ENCODE measurements at regions not wholly inside any gene's neighbourhood (a gene's known extent, or its start where the extent isn't known, plus 50 kb on each side); places are given as distances from the start of the nearest gene placed in this dataset.

DNA sequence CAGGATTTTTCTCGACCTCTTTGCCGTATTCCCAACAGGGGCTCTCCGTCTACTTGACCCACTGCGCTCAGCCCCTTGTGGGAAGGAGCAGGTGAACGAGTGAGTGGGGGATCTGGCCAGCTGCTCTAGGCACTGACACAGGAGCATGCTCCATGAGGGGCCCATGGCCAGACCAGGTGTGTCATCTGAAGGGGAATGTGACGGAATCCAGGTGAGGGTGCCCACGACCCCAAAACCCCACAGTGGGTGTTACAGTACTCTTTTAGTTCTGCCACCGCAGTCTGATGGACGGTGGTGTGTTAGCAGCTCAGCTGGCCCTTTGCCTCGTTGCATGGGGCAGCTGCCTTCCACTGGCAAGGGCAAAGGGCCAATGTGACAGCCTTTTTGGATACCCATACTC, 601.4 kb upstream of the NCAM2 start:
- no peaks in the 10 kb centered on the region for H3K36me3 ChIP-seq (ENCODE audit: control insufficient read depth, insufficient read depth, low read length)
- H3K9me3 ChIP-seq (ENCODE audit: control insufficient read depth, low read length) = no peaks in the 10 kb centered on the region
- no peak overlapping the region for H3K27ac ChIP-seq
- no peak overlapping the region for H2AFZ ChIP-seq
- H3K4me1 ChIP-seq = no peaks in the 10 kb centered on the region
- no peak overlapping the region for H3K9ac ChIP-seq
- TF ChIP-seq CTCF (IDR thresholded peaks at IDR 0.05) = no peak
- H3K4me2 ChIP-seq (ENCODE audit: low read length) = no peak overlapping the region
- no peaks in the 10 kb centered on the region for H3K79me2 ChIP-seq
- H3K4me3 ChIP-seq (ENCODE audit: low read depth, low read length) = no peak overlapping the region
- no peaks in the 10 kb centered on the region for H3K27me3 ChIP-seq (ENCODE audit: control insufficient read depth, insufficient read depth, low read length)

DNA sequence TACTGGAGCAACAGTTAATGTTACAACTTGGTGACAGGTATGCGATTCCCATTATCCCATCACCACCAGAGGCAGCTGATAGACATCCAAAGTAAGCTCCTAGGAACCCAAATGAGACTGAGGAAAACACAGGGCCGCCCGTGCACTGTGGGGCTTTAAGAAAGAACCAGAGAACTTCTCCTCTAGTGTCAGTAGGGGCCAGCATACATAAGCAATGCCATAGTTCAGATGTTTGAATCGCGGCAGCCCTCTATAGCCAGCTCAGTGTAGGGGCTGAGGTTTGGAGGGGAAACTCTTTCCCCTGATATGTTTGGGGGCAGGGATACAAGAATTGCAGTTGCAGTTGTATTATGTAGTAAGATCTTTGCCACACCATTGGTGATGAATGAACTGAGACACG, 593.3 kb upstream of the NCAM2 start:
- Histone ChIP-seq H3K27me3 (ENCODE audit: control insufficient read depth, insufficient read depth, low read length) (no peaks in the 10 kb centered on the region), H3K36me3 (ENCODE audit: control insufficient read depth, insufficient read depth, low read length) (no peaks in the 10 kb centered on the region)

GRCh38 chr21:20418353-20418752, 579.9 kb upstream of the NCAM2 start:
- H3K79me2 ChIP-seq = no peaks in the 10 kb centered on the region
- no peak overlapping the region for H2AFZ ChIP-seq
- no peaks in the 10 kb centered on the region for H3K9me3 ChIP-seq (ENCODE audit: control insufficient read depth, low read length)
- no peak overlapping the region for H3K27ac ChIP-seq
- H3K9ac ChIP-seq = no peak overlapping the region
- H3K4me2 ChIP-seq (ENCODE audit: low read length) = no peak overlapping the region
- H3K4me1 ChIP-seq = no peaks in the 10 kb centered on the region
- no peaks in the 10 kb centered on the region for H3K27me3 ChIP-seq (ENCODE audit: control insufficient read depth, insufficient read depth, low read length)
- TF ChIP-seq CTCF (IDR thresholded peaks at IDR 0.05) = no peak
- no peak overlapping the region for H3K4me3 ChIP-seq (ENCODE audit: low read depth, low read length)
- H3K36me3 ChIP-seq (ENCODE audit: control insufficient read depth, insufficient read depth, low read length) = no peaks in the 10 kb centered on the region

More for the DNA sequence above, 593.3 kb upstream of the NCAM2 start:
- H3K4me2 ChIP-seq (ENCODE audit: low read length) = no peak overlapping the region
- H3K4me1 ChIP-seq = no peaks in the 10 kb centered on the region
- H3K79me2 ChIP-seq = no peaks in the 10 kb centered on the region
- H3K9ac ChIP-seq = no peak overlapping the region
- no peaks in the 10 kb centered on the region for H3K9me3 ChIP-seq (ENCODE audit: control insufficient read depth, low read length)
- no peak overlapping the region for H3K4me3 ChIP-seq (ENCODE audit: low read depth, low read length)
- TF ChIP-seq CTCF (IDR thresholded peaks at IDR 0.05) = no peak
- H3K27ac ChIP-seq = no peak overlapping the region
- H2AFZ ChIP-seq = no peak overlapping the region

- Histone ChIP-seq H3K9ac (no peak overlapping the region), H3K9me3 (ENCODE audit: control insufficient read depth, low read length) (no peaks in the 10 kb centered on the region), H3K36me3 (ENCODE audit: control insufficient read depth, insufficient read depth, low read length) (no peaks in the 10 kb centered on the region), H3K4me1 (no peaks in the 10 kb centered on the region), H3K27me3 (ENCODE audit: control insufficient read depth, insufficient read depth, low read length) (no peaks in the 10 kb centered on the region), H3K4me2 (ENCODE audit: low read length) (no peak overlapping the region), H3K79me2 (no peaks in the 10 kb centered on the region), H3K4me3 (ENCODE audit: low read depth, low read length) (no peak overlapping the region), H3K27ac (no peak overlapping the region), H2AFZ (no peak overlapping the region)
- TF ChIP-seq CTCF (IDR thresholded peaks at IDR 0.05) = no peak
Observed at GRCh38 chr21:20419772-20420171, 578.4 kb upstream of the NCAM2 start.

GRCh38 chr21:20424943-20425342, 573.3 kb upstream of the NCAM2 start:
- Histone ChIP-seq H3K4me1 (no peaks in the 10 kb centered on the region), H3K27ac (no peak overlapping the region), H3K4me3 (ENCODE audit: low read depth, low read length) (no peak overlapping the region), H3K9ac (no peak overlapping the region), H3K79me2 (no peaks in the 10 kb centered on the region), H3K36me3 (ENCODE audit: control insufficient read depth, insufficient read depth, low read length) (no peaks in the 10 kb centered on the region), H3K4me2 (ENCODE audit: low read length) (no peak overlapping the region), H3K27me3 (ENCODE audit: control insufficient read depth, insufficient read depth, low read length) (no peaks in the 10 kb centered on the region), H2AFZ (no peak overlapping the region), H3K9me3 (ENCODE audit: control insufficient read depth, low read length) (no peaks in the 10 kb centered on the region)
- TF ChIP-seq CTCF (IDR thresholded peaks at IDR 0.05) = no peak
